Stimulated activated CD4-positive, alpha-beta T cell treated with anti-CD3 and anti-CD28 coated beads, Interleukin-4, amount 100 ng/mL, for 1 hour (primary cell): ENCODE measurements at regions not wholly inside any gene's neighbourhood (a gene's known extent, or its start where the extent isn't known, plus 50 kb on each side); places are given as distances from the start of the nearest gene placed in this dataset.

Experiments used
- DNase-seq: peaks from one replicate; pipeline ENCODE4 v3.0.0-alpha.2; 2020

DNA sequence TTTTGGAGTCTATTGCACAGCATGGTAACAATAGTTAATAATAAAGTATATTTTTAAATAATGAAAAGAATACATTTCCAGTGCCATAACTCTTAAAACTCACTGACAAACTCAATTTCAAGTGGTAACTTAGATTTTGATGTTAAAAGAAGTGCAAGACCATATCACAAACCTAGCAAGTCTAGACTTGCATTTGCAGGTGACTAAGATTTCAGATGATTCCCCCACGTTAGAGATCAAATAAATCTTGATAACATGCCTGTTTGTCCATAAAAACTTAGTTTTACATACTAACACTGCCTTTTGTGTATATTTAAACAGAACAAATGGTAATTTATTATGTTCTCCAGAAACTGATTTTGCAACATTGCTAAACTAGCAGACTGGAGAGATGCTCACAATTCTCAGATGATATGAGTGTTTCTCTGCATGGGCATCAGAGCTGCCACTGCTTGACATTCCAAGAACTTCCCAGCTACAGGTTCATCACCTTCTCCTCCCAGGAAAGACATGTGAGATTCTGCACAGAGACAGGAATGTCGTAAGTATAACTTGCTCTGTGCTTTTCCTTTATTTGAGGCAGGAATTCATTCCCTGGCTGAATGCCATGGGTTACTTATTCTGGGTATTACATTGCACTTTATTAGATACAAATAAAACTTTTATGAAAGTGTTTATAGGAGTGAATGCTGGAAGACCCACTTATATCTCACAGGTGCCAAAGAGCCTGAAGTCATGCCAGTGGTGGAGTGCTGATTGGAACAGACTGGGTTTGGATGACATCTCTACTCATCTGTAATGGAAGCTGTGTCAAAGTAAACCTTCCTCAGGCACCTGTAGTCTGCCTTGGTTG is 160.2 kb upstream of the FOXA2 start:
- DNase-seq: no peak

DNA sequence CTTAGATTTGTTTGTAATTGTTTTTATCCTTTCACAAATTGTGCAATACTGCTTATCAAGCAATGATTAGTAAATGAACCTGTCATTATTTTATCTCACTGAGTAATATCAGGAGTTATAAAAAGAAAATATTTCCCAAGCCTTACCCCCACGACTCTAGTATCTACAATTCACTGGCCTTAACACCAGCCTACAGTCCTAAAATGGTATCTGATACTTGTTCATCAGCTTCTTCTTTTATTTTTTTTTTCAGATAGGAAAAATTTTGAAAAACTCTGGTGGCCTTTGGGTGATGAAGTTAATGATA is 160.8 kb upstream of the FOXA2 start:
- DNase-seq: no peak

DNA sequence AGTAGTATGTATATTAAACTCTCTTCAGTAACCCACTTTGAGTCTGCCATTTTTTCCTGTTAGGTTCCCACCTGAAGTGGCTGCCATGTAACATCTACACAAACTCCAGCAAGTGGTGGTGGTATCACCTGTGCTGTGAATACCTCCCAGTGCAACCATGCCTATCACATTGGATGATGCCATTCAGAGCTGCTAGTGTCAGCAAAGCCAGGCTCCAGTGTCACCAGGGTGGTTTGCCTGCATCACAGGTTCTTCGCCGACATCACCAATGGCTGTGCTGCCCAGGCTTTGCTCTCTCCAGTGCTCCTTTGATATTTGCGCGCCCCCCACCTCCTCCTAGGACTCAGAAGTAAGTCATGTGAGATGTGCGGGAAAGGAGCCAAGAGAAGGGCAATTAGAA is 162.6 kb upstream of the FOXA2 start:
- no peak for DNase-seq

DNA sequence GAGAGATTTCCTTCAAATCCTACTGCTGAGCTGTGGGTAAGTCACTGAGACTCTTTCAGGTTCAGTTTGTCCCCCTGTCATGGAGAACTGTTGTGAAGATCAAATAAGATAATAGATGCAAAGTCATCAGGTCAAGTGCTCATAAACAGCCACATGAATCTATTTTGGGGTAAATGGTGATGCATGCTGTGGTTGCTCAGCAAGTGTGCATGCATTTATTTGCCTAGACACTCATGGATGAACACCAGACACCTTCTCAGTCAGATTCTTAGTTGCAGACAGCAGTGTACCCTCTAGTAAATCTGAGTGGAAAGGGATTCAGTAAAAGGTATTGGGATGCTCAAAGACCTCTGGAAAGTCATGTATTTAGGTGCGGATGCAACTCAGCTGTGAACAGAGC is 168.0 kb upstream of the FOXA2 start:
- DNase-seq: no peak

DNA sequence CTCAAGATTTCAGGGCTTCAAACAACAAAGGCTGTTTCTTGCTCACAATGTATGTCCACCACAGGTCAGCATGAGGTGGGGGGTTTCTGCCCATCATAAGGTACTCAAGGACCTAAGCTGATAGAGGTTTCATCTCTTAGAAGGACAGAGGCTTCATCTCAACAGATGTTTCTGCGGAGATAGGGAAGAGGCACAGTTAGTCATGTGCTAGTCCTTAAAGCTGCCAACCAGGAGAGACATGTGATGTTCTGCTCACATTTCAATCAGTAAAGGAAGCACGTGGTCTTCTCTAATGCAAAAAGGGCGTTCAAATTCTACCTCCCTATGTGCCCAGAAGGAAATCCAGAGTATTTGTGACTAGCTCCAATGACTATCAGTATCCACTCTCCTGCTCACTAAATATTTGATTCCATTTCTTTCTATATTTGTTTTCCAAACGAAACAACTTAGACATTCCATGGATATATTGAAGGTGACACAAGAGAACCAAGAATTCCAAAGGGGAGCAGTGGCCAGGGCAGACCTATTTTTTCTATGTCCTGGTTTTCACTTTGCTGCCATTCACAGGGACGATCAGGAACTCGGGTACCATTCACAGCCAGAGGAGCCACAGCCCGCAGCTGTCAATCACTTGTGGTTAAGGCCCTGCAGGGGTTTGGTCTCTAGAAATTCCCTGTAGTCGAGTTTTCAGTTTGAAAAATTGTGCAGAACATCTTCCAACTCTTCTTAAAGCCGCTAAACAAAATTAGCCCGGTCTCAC is 173.2 kb upstream of the FOXA2 start:
- DNase-seq: no peak

DNA sequence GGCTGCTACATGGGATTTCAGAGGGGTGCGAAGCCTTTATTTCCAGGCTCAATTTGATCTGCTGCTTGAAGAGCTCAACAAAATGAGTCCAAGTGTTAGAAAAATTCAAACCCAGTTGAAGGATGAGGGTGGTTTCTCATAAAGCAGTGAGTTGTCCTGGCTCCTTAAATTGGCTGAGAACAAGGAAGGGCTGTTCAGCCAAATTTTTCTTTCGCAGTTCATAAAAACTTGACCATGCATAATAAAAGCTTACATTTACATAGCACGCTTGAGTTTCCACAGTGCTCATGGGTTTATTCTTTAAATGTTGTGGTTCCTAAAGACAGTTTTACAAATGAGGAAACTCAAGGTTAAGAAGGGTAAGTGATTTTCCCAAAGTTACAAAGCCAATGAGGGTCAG is 174.4 kb upstream of the FOXA2 start:
- DNase-seq: no peak

DNA sequence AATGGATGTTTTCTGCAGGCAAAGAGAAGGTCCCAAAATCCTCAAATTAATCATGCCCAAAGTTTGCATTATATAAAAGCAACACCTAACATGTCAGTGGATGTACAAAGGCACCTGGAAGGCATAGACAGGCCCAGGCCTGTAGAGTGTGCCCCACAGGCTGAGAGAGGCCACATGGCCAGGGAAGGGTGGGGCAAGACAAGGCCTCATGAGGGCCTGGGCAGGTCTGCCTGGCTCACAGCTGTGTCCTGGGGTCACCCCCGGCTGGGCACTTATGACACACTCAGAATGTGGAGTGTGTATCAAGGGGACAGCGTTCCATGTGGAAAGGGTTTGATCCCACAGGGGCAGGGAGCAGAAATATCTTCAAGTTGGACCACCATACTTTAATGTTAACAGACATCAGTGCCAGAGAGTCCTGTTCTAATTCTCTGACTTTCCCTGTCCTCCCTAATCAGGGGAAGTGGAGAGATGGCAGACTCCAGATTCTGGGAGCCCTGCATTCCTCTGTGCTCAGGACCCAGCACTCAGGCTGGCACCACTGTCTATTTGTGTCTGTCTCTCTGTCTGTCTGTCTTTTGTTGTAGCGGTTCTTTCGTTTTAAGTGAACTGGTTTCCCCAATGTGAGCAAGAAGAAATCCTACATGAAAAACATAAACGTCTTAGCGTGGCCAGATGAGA is 178.3 kb upstream of the FOXA2 start:
- no peak for DNase-seq

DNA sequence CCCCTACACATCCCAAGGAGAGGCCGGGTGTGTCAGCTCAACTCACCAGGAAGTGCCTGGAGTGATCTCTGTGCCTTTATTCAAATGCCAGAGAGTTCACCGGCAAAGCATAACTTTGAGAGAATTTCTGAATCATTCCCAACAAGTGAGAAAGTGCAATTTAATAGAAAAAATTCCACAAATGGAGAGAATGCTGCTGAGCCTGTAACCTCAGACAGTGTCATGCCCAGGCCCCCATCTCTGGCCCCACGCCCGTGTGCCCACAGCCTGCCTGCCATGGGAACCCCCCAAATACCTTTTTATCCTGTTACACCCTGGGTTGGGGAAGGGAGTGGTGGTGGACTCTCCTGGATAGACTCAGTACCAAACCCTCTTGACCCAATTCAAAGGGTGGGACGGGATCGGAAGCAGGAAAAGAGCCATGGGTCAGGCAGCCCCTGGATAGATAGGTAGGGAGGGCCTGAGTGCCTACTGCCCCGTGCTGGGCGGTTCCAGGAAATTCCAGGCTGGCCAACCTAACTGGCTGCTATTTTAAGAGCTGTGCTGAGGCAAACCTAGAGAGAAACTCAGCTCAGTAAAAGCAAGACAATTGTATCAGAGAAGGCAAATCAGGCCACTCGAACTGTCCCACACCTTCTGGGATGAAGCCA is 179.0 kb upstream of the FOXA2 start:
- DNase-seq: no peak

DNA sequence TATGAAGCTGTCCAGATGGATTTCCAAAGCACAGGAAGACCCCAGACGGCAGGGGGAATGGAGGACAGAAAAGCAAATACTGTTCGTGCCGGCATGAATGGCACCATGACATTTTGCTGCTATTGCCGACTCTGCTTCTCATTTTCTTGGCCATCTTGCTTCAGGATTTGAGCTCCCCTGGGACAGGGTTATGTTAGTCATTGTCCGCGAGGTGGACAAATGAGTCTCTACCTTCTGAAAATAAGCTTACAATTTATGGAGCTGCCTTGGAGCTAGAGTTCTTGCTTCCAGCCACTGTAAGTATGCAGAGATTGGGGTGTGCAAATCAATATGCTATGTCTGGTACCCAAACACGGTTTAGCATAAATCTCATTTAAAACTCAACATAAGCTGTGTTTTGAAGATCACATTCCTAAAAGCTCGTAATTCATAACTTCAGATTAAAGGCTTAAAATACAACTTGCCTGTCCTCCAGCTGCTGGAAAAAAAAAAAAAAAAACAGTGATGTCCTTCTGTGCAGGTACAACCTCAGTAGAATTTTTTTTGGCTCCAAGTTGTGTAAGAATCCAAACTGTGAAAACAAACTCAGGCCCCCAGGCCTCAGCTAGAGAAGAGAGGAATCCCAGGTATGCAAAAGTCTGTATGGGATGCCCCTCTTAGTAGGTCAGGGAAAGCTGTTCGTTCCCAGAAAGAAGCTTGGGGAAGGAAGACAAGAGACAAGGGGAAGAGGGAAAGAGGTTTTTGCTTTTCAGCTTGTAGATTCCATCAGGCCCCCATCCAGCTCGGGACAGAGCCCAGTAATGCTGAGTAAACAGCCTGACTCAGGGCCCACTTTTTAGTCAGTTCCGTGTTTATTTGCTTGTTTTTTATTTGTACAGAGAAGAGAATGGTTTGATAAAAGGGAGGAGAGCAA is 184.2 kb upstream of the FOXA2 start:
- no peak for DNase-seq

DNA sequence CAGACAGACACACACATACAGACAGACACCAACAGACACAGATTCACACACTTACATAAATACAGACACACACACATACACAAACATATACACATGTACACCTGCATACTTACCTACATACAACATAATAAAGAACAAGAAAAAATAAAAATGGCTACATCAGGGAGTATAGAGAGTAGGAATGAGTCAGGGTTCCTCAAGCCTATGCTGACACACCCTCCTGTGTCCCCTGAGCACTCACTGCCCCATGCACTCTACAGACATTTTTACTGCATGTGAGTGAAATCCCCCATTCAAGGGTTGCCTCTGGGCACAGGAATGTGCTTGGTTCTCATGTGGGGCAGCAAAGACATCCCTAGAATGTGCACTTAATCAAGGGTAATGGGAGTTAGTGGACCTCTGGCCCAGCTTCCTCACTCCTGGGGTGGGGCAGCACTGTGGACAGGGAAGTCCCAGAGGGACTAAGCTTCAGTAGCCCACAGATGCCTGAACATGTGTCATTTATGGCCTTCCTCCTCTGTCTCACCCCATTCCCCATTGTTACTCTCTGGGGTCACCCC is 185.9 kb upstream of the FOXA2 start:
- no peak for DNase-seq

DNA sequence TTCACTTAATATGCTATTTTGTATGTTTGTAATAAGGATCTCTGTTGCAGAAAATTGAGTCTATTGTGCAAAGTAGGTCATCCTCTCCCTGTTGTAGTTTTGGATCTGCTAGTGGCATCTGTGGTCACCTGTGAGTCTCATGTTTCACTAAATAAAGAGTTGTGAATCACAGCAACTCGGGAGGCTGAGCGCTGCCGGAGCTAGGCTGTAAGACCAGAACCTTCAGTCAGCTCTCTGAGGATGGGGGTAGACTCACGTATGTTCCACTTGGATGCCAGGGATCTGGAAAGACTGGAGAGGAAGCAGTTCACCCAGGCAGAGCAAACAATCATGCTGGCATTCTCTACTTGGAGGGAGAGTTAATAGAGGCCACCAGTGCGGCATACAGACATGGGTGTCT is 187.3 kb upstream of the FOXA2 start:
- DNase-seq: no peak

DNA sequence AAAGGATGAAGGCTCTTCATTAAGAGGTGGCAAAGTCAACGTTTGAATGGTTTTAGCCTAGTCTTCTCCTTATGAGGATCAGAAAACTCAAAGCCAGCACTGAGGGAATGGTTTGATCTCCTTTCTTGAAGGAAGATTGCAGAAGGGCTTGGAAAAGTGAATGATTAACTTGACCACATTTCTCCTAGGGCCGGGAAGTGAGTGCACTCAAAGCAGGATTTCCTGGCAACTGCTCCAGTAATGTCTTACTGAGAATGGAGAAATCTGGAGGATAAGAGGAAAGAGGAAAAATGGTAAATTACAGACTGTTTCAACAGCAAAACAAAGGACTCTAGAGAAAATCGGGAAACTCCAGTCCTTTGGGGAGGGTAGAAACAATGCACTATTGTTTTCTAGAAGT is 189.0 kb upstream of the FOXA2 start:
- DNase-seq: no peak

DNA sequence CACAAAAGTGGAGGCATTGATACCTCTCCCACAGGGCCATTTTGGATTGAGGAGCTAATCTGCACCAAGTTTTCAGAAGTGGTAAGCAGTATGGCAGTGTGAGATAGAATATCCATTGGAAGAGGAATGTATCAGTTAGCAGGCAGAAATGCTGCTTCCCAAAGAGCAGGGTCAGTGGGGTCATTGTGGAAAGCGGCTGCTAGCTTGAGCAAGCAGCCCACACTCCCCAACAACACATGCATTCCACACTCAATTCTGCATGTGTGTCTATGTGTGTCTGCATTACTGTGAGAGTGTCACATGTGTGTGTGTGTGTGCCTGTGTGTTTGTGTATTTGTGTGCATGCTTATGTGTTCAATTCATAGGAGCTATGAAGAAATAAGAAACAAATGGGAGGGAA is 190.9 kb upstream of the FOXA2 start:
- no peak for DNase-seq

DNA sequence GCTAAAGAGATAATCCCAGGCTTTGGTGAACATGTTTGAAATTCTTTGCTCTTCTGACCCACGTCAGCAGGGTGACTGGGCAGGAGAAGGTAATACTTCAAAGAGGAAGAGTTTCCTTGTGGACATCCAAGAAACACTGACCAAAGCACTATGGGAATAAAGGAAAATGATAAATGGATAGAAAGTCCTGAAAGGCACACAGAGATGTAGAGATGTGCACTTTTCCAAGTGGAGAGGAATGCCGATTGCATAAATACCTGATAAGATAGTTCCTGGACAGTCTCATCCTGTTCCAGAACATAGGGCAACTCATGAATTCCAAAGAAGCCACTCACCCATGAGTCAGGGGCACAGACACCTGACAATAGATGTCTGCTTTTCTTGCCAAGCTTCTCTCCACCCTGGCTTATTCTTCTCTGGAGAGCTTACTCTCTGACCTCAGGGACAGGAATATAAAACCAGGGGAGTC is 191.3 kb upstream of the FOXA2 start:
- no peak for DNase-seq

DNA sequence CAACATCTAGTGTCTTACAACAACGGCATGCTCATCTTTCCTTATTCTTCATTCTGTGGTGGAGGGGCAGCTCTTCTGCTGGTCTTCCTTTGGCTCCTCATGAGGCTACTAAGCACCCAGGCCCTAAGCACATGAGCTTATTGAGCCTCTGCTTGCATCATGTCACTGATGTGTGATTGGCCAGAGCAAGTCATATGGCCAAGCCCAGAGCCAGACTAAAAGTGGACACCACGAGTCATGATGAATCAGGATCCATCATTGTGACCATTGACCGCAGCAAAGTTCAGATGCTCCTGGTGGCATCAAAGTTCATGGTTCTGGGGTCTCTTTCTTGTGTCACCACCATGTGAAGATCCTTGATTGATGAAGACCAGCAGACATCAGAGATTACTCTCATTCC is 192.0 kb upstream of the FOXA2 start:
- no peak for DNase-seq

DNA sequence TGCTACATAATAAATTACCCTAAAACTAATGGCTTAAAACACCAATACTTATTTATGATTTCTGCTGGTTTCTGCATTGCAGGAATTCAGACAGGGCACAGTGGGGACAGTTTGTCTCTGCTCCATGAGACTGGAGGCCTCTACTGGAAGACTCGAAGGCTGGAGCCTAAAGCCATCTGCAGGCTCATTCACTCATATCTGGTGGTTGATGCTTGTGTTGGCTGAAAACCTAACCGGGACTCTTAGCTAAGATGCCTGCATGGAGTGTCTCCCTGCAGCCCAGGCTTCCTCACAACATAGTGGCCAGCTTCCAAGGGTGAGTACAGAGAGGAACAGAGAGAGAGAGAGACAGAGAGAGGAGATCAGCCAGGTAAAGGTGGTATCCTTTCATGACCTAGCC is 195.5 kb upstream of the FOXA2 start:
- no peak for DNase-seq

DNA sequence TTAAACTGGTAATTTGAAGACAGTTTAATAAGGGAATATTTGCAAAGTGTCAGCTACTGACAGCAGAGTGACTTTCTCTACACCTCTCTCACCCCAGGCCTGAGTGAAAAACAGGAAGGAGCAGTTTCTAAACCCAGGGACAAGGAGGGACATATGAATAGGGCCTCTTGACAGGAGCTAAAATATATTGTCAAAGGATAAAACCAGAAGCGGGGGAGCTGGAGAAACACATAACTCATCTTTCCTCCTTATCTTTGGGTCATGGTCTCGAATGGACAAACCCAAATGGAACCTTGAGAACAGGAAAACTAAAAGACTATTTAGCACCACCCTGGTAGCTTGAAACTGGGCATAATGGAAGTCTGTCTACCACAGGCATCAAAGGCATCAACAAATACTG is 197.5 kb upstream of the FOXA2 start:
- no peak for DNase-seq

DNA sequence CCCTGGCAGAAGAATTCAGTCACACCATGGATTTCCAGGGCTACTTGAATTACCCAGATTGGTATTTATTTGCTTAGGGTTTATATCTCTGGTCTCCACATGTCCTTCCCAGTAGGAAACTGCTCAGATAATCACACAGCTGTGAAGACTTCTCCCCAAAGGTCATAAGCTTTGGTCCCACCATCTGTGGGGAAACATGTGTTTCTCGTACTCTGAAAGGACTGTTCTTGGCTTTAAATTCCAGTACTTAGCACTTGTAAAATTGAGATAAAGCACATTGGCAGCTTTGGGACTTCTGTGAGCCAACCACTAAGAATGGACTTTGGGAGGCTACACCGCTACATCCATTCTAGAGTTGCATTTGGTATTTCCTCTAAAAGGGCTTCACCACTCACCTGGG is 205.3 kb upstream of the FOXA2 start:
- DNase-seq: no peak

DNA sequence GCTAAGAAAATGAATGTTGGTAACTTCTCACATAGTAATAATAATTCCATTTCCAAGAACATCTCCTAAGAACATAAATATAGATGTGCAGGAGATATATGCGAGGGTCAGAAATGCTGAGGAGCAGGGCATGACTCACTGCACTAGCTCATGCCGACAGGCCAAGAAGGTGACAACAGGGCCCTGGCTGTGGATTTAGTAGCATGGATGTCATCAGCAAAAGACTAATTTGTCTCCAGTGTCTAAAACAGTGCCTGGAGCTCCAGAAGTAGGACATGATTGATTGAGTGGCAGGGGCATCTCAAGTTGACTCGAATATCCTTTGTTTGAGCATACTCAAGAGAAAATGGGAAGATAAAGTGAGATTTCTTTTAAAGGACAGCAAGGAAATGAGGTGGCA is 207.0 kb upstream of the FOXA2 start:
- no peak for DNase-seq

DNA sequence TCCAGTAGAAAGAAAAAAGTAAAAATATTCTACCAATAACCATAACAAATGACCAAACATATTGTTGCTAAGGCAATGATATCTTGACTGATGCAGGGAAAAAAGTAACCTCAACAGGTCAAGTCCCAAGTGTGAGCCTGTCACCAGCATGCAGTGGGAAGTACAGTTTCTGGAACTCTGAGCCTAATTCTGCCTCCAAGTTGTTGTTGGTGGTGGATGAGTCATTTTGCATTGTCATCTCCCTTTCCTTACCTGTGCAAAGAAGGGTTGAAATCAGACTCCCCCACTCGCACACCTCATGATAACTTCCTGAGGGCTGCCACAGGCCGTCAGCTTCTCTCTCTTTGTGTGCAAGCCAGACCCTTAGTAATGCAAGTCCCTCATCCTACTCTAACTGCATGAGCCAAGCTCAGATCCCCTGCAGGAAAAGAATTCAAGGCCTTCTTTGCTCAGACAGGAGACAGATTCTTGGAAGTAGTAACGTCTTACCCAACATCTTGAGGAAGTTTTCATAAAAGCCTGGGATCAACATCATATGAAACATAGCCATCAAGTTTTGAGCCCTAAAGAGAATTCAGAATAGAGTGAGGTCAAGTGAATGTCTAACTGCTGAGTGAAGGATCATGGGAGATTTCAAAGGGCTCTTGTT is 207.6 kb upstream of the FOXA2 start:
- DNase-seq: no peak

DNA sequence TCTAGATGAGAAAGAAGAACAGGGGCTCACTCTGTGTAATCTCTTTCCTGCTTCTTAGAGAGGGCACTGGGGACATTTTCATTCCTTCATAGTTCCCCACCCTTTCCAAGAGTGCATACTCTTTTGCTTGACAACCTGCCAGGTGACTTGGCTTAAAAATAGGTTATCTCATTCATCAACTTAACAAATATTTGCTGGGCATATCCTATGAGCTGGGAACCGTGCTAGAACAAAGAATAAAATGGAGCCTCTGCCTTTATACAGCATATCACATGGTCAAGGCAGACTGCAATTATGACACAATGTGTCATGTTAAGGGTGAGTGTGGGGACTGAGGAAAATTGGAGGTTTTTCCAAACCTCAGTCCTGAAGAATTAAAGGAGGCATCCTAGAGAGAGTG is 209.8 kb upstream of the FOXA2 start:
- DNase-seq: no peak

DNA sequence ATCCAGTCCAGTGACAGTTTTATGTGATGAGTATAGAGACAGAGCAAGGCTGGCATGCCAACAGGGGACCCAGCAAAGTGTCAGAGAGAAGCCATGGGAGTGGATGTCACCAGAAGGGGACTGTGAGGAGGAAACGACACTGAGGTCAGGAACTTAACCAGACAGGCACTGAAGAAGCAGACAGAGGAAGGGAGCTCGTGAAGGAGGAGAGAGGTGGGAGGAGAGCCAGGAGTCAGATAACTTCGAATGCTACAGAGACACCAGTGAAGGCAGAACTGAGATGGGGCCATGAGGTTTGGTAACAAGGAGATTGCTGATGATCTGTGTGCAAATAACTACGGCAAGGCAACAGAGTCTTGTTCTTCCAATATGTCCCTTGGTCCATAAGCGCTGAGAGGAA is 211.1 kb upstream of the FOXA2 start:
- no peak for DNase-seq
